HCT116 (cell line): ENCODE measurements at regions not wholly inside any gene's neighbourhood (a gene's known extent, or its start where the extent isn't known, plus 50 kb on each side); places are given as distances from the start of the nearest gene placed in this dataset.
"Not testable (repeated sequence)": the region's sequence is repeated elsewhere in the genome, so short reads cannot be mapped to it uniquely, and the experiment has no call there.

Experiments used
- ATAC-seq: fragments of 200-7000 bp; cut with Tn5 transposase; 2 replicates; pipeline ENCODE4 v1.9.1; 2020; ENCODE audit warnings: mild to moderate bottlenecking, moderate library complexity
- BruUV-seq: library from RNA; stranded (reverse); fragments of 400-500 nt; replicated peaks from 2 replicates; lab custom pipeline; 2021; lab: Mats Ljungman, UMichigan
- CTCF ChIA-PET: fragments of 300-600 bp; sonication (Branson Sonifier 250); formaldehyde crosslinking; loops from one replicate; lab custom pipeline; 2021; ENCODE audit warnings: antibody characterized with exemption; lab: Charles Lee
- POLR2A ChIA-PET: fragments of 300-600, 350-600 bp; sonication (Branson Sonifier 250); formaldehyde crosslinking; loops from one replicate; lab custom pipeline; 2021; ENCODE audit warnings: antibody characterized with exemption; lab: Charles Lee
- RAD21 ChIA-PET, 2 experiments: fragments of 300-600 bp; sonication (Branson Sonifier 250); formaldehyde crosslinking; loops; one replicate each; lab custom pipeline; 2023; ENCODE audit warnings: low total read pairs in 2 of 2; ENCODE audit not compliant: uncharacterized antibody in 2 of 2, unreplicated experiment in 2 of 2, low non-redundant PET in 1 of 2; lab: Charles Lee
- DNase-seq: peaks from one replicate; pipeline ENCODE4 v3.0.0-alpha.2; 2010; ENCODE audit warnings: low read depth, low spot score
- H2AFZ ChIP-seq: fragments of 200-600 bp; shearing (Covaris generic), sonication (generic); 2 replicates; pipeline ENCODE4 v1.6.1; 2017; ENCODE audit warnings: low read depth, mixed run types, mixed read lengths, antibody characterized with exemption, low read length; ENCODE audit not compliant: poor library complexity, severe bottlenecking
- H3K27ac ChIP-seq: 2 replicates; pipeline ENCODE4 v1.5.1; 2012; ENCODE audit warnings: low read depth, low read length
- H3K27me3 ChIP-seq: fragments of 200-600 bp; sonication (generic); 2 replicates; pipeline ENCODE4 v1.6.1; 2016; ENCODE audit warnings: mixed run types, low read length, mixed read lengths; ENCODE audit not compliant: insufficient read depth
- H3K36me3 ChIP-seq, 2 experiments: fragments of 200-500 bp in 1 of 2; fragments of 200-600 bp in 1 of 2; sonication (Bioruptor generic) in 1 of 2; sonication (generic) in 1 of 2; 2 replicates each; pipeline versions ENCODE4 v1.5.1 to v1.6.1; 2014 to 2016; ENCODE audit warnings: low read length in 2 of 2, inconsistent platforms in 1 of 2, mixed read lengths in 1 of 2, mixed run types in 1 of 2; ENCODE audit not compliant: insufficient read depth in 2 of 2, control insufficient read depth in 1 of 2
- H3K4me1 ChIP-seq, 2 experiments: fragments of 200-600 bp in 1 of 2; sonication (generic) in 1 of 2; 2 replicates each; pipeline versions ENCODE4 v1.5.1 to v1.6.1; 2012 to 2017; ENCODE audit warnings: low read length in 2 of 2, inconsistent platforms in 1 of 2, mild to moderate bottlenecking in 1 of 2, mixed read lengths in 1 of 2, mixed run types in 1 of 2, moderate library complexity in 1 of 2; ENCODE audit not compliant: insufficient read depth in 2 of 2, control insufficient read depth in 1 of 2
- H3K4me2 ChIP-seq: fragments of 200-600 bp; sonication (generic); 2 replicates; pipeline ENCODE4 v1.6.1; 2017; ENCODE audit warnings: mixed run types, low read length, mixed read lengths
- H3K4me3 ChIP-seq, 2 experiments: fragments of 200-600 bp in 1 of 2; sonication (generic) in 1 of 2; replicated peaks in 1 of 2; 2 replicates each; pipeline ENCODE4 v1.5.1; 2011 to 2016; ENCODE audit warnings: low read length in 2 of 2, control low read depth in 1 of 2, low read depth in 1 of 2, mild to moderate bottlenecking in 1 of 2, mixed read lengths in 1 of 2, mixed run types in 1 of 2
- H3K79me2 ChIP-seq: fragments of 200-600 bp; sonication (generic); 2 replicates; pipeline ENCODE4 v1.6.1; 2017; ENCODE audit warnings: mild to moderate bottlenecking, mixed run types, low read length, moderate library complexity, mixed read lengths; ENCODE audit not compliant: insufficient read depth
- H3K9ac ChIP-seq: fragments of 200-600 bp; sonication (generic); 2 replicates; pipeline ENCODE4 v1.6.1; 2016; ENCODE audit warnings: low read length, mixed read lengths
- H3K9me2 ChIP-seq: fragments of 200-600 bp; sonication (generic), shearing (Covaris generic); 2 replicates; pipeline ENCODE4 v1.6.1; 2017; ENCODE audit warnings: mixed run types, mild to moderate bottlenecking, moderate library complexity; ENCODE audit not compliant: insufficient read depth
- H3K9me3 ChIP-seq, 2 experiments: fragments of 200-500 bp in 1 of 2; fragments of 200-600 bp in 1 of 2; sonication (Bioruptor generic) in 1 of 2; sonication (generic) in 1 of 2; 2 replicates each; pipeline ENCODE4 v1.6.1; 2014 to 2017; ENCODE audit warnings: low read length in 2 of 2, mixed read lengths in 2 of 2, inconsistent platforms in 1 of 2, low read depth in 1 of 2, mild to moderate bottlenecking in 1 of 2, mixed run types in 1 of 2, moderate library complexity in 1 of 2; ENCODE audit not compliant: control insufficient read depth in 1 of 2, insufficient read depth in 1 of 2
- H4K20me1 ChIP-seq: fragments of 200-600 bp; sonication (generic), shearing (Covaris generic); 2 replicates; pipeline ENCODE4 v1.6.1; 2017; ENCODE audit warnings: mixed run types, mild to moderate bottlenecking, moderate library complexity; ENCODE audit not compliant: insufficient read depth
- CBX3 ChIP-seq: IDR thresholded peaks from 2 replicates; pipeline ENCODE4 v1.6.1; 2012; ENCODE audit warnings: low read depth
- EGR1 ChIP-seq: IDR thresholded peaks from 2 replicates; pipeline ENCODE4 v1.6.1; 2012; ENCODE audit warnings: low read depth
- ELF1 ChIP-seq: IDR thresholded peaks from 2 replicates; pipeline ENCODE4 v1.6.1; 2012; ENCODE audit warnings: low read depth, borderline replicate concordance
- EZH2phosphoT487 ChIP-seq: fragments of 200-600 bp; IDR thresholded peaks from 2 replicates; pipeline ENCODE4 v1.6.1; 2018; ENCODE audit warnings: antibody characterized with exemption, borderline replicate concordance
- POLR2A ChIP-seq: IDR thresholded peaks from 2 replicates; pipeline ENCODE4 v1.7.0; 2011; ENCODE audit warnings: borderline replicate concordance; ENCODE audit not compliant: insufficient read depth, insufficient read length; ENCODE audit errors: extremely low read depth
- RAD21 ChIP-seq: IDR thresholded peaks from 2 replicates; pipeline ENCODE4 v1.6.1; 2012; ENCODE audit warnings: low read depth, mild to moderate bottlenecking
- SIN3A ChIP-seq: IDR thresholded peaks from 2 replicates; pipeline ENCODE4 v1.6.1; 2012; ENCODE audit warnings: low read depth
- SP1 ChIP-seq: IDR thresholded peaks from 2 replicates; pipeline ENCODE4 v1.6.1; 2012; ENCODE audit warnings: low read depth
- TCF7L2 ChIP-seq: IDR thresholded peaks from 2 replicates; pipeline ENCODE4 v1.7.0; 2011; ENCODE audit warnings: borderline replicate concordance, inconsistent platforms; ENCODE audit not compliant: insufficient read depth, insufficient read length; ENCODE audit errors: extremely low read depth
- YY1 ChIP-seq: IDR thresholded peaks from 2 replicates; pipeline ENCODE4 v1.6.1; 2011; ENCODE audit warnings: low read length, low read depth, moderate library complexity, mild to moderate bottlenecking; ENCODE audit not compliant: insufficient replicate concordance; ENCODE audit errors: extremely low read depth
- intact Hi-C: fragments of 100-400 bp; cut with micrococcal nuclease; formaldehyde crosslinking; loops from 2 replicates; pipeline ENCODE4 v1.10.0; 2022
- TF ChIP-seq, protein P1 (sequence below): IDR thresholded peaks from 2 replicates; pipeline ENCODE4 v1.6.1; 2012
- TF ChIP-seq, protein P2 (sequence below), 3 experiments: fragments of 200-600 bp in 1 of 3; sonication (generic) in 1 of 3; IDR thresholded peaks in 2 of 3; conservative IDR thresholded peaks in 1 of 3; 2 replicates each; pipeline ENCODE4 v1.5.1; 2012 to 2017; ENCODE audit warnings: low read depth in 2 of 3, low read length in 2 of 3, antibody characterized with exemption in 1 of 3, borderline replicate concordance in 1 of 3, control low read depth in 1 of 3, mild to moderate bottlenecking in 1 of 3, mixed read lengths in 1 of 3, mixed run types in 1 of 3, moderate library complexity in 1 of 3; ENCODE audit not compliant: insufficient read depth in 1 of 3
- TF ChIP-seq, protein P3 (sequence below): IDR thresholded peaks from 2 replicates; pipeline ENCODE4 v1.6.1; 2012; ENCODE audit warnings: low read depth

DNA sequence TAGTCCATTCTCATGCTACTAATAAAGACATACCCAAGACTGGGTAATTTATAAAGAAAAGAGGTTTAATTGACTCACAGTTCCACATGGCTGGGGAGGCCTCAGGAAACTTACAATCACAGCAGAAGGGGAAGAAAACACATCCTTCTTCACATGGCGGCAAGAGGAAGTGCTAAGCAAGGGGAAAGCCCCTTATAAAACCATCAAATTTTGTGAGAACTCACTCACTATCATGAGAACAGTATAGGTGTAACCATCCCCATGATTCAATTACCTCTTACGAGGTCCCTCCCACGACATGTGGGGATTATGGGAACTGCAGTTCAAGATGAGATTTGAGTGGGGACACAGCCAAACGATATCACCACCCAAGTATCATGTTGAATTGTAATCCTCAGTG is 52.7 kb upstream of the FOXO6 start:
- H3K79me2 ChIP-seq, CTCF ChIA-PET, BruUV-seq, H3K9ac ChIP-seq, H3K4me2 ChIP-seq, H2AFZ ChIP-seq, POLR2A ChIA-PET, H3K36me3 ChIP-seq, H3K4me1 ChIP-seq, H3K9me2 ChIP-seq, H3K4me3 ChIP-seq, H4K20me1 ChIP-seq, RAD21 ChIA-PET, H3K9me3 ChIP-seq, DNase-seq, H3K27ac ChIP-seq, ATAC-seq, H3K27me3 ChIP-seq, intact Hi-C loops: not testable (repeated sequence)

DNA sequence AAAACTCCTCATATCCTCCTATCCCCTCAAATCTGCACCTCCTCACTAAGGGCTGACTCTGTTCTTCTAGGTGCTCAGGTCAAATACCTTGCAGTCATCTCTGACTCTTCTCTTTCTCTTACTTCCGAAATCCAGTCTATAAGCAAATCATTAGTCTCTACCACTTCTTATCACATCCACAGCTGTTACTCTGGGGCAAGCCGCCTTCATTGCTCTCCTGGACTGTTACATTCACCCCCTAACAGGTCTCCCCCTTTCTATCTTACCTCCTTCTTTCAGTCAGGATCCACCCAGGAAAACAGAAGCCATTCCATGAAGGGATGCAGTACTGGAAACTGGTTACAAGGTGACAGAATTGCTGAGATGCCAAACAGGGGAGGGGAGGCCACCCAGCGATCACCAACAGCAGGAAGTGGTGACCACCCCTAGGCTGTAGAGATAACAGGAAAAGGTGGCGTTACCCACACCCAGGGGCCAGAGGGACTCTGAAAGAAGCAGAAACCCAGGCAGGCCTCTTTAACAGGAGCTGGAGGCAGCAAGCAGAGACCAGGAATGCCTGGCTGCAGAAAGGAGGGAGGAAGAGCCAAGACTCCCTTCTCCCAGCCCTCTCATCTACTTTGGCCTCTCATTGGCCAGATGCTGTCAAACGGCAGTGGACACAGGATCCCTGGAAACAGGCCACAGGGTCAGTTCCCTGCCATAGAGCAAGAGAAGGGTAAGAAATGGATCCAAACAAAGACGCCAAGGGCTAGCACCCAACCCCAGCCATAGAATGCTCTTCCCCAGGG is 55.5 kb upstream of the FOXO6 start:
- RAD21 ChIA-PET = no interaction called here
- TF ChIP-seq POLR2A = no peak
- TF ChIP-seq CBX3 = no peak
- no peak for TF ChIP-seq RAD21
- no peak for TF ChIP-seq EZH2phosphoT487
- no peak for TF ChIP-seq TCF7L2
- no peak for TF ChIP-seq SIN3A
- TF ChIP-seq, protein P1, sequence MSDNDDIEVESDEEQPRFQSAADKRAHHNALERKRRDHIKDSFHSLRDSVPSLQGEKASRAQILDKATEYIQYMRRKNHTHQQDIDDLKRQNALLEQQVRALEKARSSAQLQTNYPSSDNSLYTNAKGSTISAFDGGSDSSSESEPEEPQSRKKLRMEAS = no peak
- no peak for TF ChIP-seq ELF1
- TF ChIP-seq, protein P2, sequence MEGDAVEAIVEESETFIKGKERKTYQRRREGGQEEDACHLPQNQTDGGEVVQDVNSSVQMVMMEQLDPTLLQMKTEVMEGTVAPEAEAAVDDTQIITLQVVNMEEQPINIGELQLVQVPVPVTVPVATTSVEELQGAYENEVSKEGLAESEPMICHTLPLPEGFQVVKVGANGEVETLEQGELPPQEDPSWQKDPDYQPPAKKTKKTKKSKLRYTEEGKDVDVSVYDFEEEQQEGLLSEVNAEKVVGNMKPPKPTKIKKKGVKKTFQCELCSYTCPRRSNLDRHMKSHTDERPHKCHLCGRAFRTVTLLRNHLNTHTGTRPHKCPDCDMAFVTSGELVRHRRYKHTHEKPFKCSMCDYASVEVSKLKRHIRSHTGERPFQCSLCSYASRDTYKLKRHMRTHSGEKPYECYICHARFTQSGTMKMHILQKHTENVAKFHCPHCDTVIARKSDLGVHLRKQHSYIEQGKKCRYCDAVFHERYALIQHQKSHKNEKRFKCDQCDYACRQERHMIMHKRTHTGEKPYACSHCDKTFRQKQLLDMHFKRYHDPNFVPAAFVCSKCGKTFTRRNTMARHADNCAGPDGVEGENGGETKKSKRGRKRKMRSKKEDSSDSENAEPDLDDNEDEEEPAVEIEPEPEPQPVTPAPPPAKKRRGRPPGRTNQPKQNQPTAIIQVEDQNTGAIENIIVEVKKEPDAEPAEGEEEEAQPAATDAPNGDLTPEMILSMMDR (IDR thresholded peaks at IDR 0.05 in 2 of 3, conservative IDR thresholded peaks at IDR 0.05 in 1 of 3; ENCODE audit: borderline replicate concordance in 1 of 3, insufficient read depth in 1 of 3, low read depth in 2 of 3, low read length in 2 of 3) = no peak
- TF ChIP-seq EGR1 = no peak
- TF ChIP-seq YY1 = no peak
- no peak for TF ChIP-seq SP1
- TF ChIP-seq, protein P3, sequence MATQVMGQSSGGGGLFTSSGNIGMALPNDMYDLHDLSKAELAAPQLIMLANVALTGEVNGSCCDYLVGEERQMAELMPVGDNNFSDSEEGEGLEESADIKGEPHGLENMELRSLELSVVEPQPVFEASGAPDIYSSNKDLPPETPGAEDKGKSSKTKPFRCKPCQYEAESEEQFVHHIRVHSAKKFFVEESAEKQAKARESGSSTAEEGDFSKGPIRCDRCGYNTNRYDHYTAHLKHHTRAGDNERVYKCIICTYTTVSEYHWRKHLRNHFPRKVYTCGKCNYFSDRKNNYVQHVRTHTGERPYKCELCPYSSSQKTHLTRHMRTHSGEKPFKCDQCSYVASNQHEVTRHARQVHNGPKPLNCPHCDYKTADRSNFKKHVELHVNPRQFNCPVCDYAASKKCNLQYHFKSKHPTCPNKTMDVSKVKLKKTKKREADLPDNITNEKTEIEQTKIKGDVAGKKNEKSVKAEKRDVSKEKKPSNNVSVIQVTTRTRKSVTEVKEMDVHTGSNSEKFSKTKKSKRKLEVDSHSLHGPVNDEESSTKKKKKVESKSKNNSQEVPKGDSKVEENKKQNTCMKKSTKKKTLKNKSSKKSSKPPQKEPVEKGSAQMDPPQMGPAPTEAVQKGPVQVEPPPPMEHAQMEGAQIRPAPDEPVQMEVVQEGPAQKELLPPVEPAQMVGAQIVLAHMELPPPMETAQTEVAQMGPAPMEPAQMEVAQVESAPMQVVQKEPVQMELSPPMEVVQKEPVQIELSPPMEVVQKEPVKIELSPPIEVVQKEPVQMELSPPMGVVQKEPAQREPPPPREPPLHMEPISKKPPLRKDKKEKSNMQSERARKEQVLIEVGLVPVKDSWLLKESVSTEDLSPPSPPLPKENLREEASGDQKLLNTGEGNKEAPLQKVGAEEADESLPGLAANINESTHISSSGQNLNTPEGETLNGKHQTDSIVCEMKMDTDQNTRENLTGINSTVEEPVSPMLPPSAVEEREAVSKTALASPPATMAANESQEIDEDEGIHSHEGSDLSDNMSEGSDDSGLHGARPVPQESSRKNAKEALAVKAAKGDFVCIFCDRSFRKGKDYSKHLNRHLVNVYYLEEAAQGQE = no peak

More for the DNA sequence above, 55.5 kb upstream of the FOXO6 start:
- ChIA-PET POLR2A (no interaction called here), CTCF (no interaction called here)
- H3K4me3 ChIP-seq = no peak overlapping the region
- BruUV-seq = no TSS peak
- H2AFZ ChIP-seq = no peak overlapping the region
- ATAC-seq (no peak), DNase-seq (no peak)
- H3K4me1 ChIP-seq = no peaks in the 10 kb centered on the region
- no peaks in the 10 kb centered on the region; the same call in 1 of the 2 replicates for H3K27me3 ChIP-seq
- H3K79me2 ChIP-seq = no peaks in the 10 kb centered on the region
- no peak overlapping the region for H3K27ac ChIP-seq
- no peaks in the 10 kb centered on the region for H3K36me3 ChIP-seq
- H3K9me2 ChIP-seq = no peaks in the 10 kb centered on the region
- no peak overlapping the region for H3K9ac ChIP-seq
- no peaks in the 10 kb centered on the region for H3K9me3 ChIP-seq
- H3K4me2 ChIP-seq = no peak overlapping the region
- intact Hi-C loops = no loop called here
- H4K20me1 ChIP-seq = no peaks in the 10 kb centered on the region
